ENCODE measurements at regions not wholly inside any gene's neighbourhood (a gene's known extent, or its start where the extent isn't known, plus 50 kb on each side); places are given as distances from the start of the nearest gene placed in this dataset.

DNA sequence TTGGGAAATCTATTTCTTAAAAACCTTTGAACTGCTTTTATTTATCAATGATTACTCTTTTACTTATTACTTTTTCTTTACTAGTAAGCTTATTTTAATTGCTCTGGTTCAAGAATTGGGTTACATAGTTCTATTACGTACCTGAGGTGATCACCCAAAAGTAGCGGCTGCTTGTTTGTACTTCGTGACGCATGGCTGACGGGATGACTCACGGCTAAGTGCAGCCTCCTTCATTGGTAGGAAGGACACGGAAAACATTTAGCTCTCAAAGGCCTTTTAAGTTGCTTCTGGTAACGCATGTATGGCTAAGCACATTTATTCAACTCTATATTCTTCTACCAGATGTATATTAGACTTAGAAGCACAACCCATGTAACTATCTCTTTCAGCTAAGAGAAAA is 285.8 kb upstream of the SP4 start:
- ATAC-seq (ENCODE audit: low read depth) (no peak), DNase-seq (no peak)
- TF ChIP-seq, protein P1, sequence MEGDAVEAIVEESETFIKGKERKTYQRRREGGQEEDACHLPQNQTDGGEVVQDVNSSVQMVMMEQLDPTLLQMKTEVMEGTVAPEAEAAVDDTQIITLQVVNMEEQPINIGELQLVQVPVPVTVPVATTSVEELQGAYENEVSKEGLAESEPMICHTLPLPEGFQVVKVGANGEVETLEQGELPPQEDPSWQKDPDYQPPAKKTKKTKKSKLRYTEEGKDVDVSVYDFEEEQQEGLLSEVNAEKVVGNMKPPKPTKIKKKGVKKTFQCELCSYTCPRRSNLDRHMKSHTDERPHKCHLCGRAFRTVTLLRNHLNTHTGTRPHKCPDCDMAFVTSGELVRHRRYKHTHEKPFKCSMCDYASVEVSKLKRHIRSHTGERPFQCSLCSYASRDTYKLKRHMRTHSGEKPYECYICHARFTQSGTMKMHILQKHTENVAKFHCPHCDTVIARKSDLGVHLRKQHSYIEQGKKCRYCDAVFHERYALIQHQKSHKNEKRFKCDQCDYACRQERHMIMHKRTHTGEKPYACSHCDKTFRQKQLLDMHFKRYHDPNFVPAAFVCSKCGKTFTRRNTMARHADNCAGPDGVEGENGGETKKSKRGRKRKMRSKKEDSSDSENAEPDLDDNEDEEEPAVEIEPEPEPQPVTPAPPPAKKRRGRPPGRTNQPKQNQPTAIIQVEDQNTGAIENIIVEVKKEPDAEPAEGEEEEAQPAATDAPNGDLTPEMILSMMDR (IDR thresholded peaks at IDR 0.05), result no peak
- ChIA-PET POLR2A (no interaction called here), CTCF (no interaction called here)
- Mint-ChIP-seq H3K9me3 (no peaks in the 10 kb centered on the region), H3K27ac (no peak overlapping the region), H3K4me1 (no peaks in the 10 kb centered on the region), H3K4me3 (no peak overlapping the region), H3K36me3 (ENCODE audit: low read depth) (no peaks in the 10 kb centered on the region), H3K27me3 (peaks cover 6% of the 10 kb centered on the region)
- intact Hi-C loops (cut with micrococcal nuclease), result no loop called here

DNA sequence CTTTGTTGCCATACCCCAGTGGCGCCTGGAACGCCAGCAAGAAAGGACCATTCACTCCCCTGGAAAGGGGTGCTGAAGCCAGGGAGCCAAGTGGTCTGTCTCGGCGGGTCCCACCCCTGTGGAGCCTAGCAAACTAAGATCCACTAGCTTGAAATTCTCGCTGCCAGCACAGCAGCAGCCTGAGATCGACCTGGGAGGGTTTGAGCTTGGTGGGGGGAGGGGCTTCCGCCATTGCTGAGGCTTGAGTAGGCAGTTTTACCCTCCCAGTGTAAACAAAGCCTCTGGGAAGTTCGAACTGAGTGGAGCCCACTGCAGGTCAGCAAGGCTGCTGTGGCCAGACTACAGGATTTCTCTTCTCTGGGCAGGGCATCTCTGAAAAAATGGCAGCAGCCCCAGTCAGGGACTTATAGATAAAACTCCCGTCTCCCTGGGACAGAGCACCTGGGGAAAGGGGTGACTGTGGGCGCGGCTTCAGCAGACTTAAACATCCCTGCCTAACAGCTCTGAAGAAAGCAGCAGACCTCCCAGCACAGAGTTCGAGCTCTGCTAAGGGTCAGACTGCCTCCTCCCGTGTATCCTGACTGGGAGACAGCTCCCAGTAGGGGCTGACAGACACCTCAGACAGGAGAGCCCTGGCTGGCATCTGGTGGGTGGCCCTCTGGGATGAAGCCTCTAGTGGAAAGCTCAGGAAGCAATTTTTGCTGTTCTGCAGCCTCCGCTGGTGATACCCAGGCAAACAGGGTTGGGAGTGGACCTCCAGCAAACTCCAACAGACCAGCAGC is 281.1 kb upstream of the SP4 start:
- no peak for ATAC-seq (ENCODE audit: low read depth)
- no peaks in the 10 kb centered on the region for H3K4me1 Mint-ChIP-seq
- H3K27ac Mint-ChIP-seq, result no peak overlapping the region
- TF ChIP-seq, protein P1 (IDR thresholded peaks at IDR 0.05), result no peak
- ChIA-PET CTCF (no interaction called here), POLR2A (no interaction called here)
- no peak for DNase-seq
- no peaks in the 10 kb centered on the region for H3K36me3 Mint-ChIP-seq (ENCODE audit: low read depth)
- no peak overlapping the region for H3K4me3 Mint-ChIP-seq
- intact Hi-C loops (cut with micrococcal nuclease), result no loop called here
- peaks cover 7% of the 10 kb centered on the region for H3K27me3 Mint-ChIP-seq
- H3K9me3 Mint-ChIP-seq, result no peaks in the 10 kb centered on the region

DNA sequence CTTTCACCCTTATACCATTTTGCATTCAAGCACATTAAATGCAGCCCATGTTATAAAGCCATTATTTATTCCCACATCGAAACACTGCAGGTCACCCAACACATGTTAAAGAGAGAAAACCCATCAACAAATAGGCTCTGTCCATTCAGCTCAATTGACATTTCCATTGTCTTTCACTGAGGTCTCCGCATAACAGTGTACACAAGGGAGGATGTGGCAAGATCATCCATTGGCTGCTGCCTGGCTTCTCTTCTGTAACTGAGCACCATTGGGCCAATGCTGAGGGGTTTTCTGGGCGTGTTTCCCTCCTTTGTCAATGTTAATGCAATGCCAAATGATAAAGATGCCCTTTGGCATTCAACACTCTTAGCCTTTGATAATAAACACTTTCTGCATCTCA is 278.1 kb upstream of the SP4 start:
- CTCF ChIA-PET, result no interaction called here
- H3K27me3 Mint-ChIP-seq, result peaks cover 7% of the 10 kb centered on the region

DNA sequence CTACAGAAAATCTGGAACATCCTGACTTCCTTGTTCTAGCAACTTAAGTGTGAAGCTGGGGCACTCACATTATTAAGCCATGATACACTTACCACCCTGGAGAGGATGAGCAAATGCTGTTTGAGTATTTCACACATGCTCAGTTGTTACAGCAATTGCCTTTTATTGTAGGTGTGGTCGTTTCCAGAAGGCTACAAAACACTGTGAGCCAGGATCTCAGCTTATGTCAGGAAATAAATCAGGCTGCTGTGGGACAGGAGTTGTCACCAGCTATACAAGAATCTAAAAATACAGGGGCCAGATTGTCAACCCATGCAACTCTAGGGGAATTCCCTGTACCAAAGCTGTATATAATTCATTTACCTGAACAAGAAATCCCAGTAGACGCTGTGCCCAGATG is 273.3 kb upstream of the SP4 start:
- DNase-seq (no peak), ATAC-seq (ENCODE audit: low read depth) (no peak)
- H3K4me1 Mint-ChIP-seq, result no peaks in the 10 kb centered on the region
- H3K9me3 Mint-ChIP-seq, result no peaks in the 10 kb centered on the region
- TF ChIP-seq, protein P1 (IDR thresholded peaks at IDR 0.05), result no peak
- no peak overlapping the region for H3K27ac Mint-ChIP-seq
- intact Hi-C loops (cut with micrococcal nuclease), result no loop called here
- ChIA-PET CTCF (no interaction called here), POLR2A (no interaction called here)
- H3K4me3 Mint-ChIP-seq, result no peak overlapping the region
- H3K36me3 Mint-ChIP-seq (ENCODE audit: low read depth), result no peaks in the 10 kb centered on the region
- H3K27me3 Mint-ChIP-seq, result peaks cover 1% of the 10 kb centered on the region

More for the DNA sequence above, 278.1 kb upstream of the SP4 start:
- no peaks in the 10 kb centered on the region for H3K9me3 Mint-ChIP-seq
- POLR2A ChIA-PET, result no interaction called here
- no peaks in the 10 kb centered on the region for H3K36me3 Mint-ChIP-seq (ENCODE audit: low read depth)
- TF ChIP-seq, protein P1 (IDR thresholded peaks at IDR 0.05), result no peak
- H3K27ac Mint-ChIP-seq, result no peak overlapping the region
- no peak overlapping the region for H3K4me3 Mint-ChIP-seq
- no peak for DNase-seq
- intact Hi-C loops (cut with micrococcal nuclease), result no loop called here
- no peaks in the 10 kb centered on the region for H3K4me1 Mint-ChIP-seq
- ATAC-seq (ENCODE audit: low read depth), result no peak

DNA sequence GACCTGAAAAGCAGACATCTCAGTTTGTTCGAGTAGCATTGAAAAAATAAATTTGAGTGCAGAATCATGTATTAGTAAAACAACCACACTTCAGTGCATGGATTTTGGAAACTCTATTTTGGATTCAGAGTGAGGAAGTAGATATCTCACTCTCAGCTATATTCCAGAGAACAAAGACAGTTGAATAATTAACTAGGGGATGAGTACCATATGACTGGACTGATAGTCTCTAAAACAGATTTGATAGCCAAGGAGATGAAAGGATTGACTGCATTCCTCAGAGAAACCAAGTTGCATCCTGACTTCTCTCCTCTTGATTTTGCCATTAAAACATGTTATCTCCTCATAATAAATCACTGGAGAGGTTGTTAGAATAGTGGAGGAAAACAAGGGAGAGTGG is 268.4 kb upstream of the SP4 start:
- ChIA-PET CTCF (no interaction called here), POLR2A (no interaction called here)
- no peaks in the 10 kb centered on the region for H3K36me3 Mint-ChIP-seq (ENCODE audit: low read depth)
- no peak overlapping the region for H3K27ac Mint-ChIP-seq
- no peak overlapping the region for H3K4me3 Mint-ChIP-seq
- H3K4me1 Mint-ChIP-seq, result no peaks in the 10 kb centered on the region
- no peaks in the 10 kb centered on the region for H3K9me3 Mint-ChIP-seq
- peaks cover 11% of the 10 kb centered on the region for H3K27me3 Mint-ChIP-seq
- intact Hi-C loops (cut with micrococcal nuclease), result no loop called here
- no peak for DNase-seq
- TF ChIP-seq, protein P1 (IDR thresholded peaks at IDR 0.05), result no peak
- no peak for ATAC-seq (ENCODE audit: low read depth)

Measured in activated B cell treated with CpG ODN at 0.5 μM for 24 hours (primary cell).